ENCODE measurements at regions not wholly inside any gene's neighbourhood (a gene's known extent, or its start where the extent isn't known, plus 50 kb on each side); places are given as distances from the start of the nearest gene placed in this dataset.
"Not testable (repeated sequence)": the region's sequence is repeated elsewhere in the genome, so short reads cannot be mapped to it uniquely, and the experiment has no call there.

DNA sequence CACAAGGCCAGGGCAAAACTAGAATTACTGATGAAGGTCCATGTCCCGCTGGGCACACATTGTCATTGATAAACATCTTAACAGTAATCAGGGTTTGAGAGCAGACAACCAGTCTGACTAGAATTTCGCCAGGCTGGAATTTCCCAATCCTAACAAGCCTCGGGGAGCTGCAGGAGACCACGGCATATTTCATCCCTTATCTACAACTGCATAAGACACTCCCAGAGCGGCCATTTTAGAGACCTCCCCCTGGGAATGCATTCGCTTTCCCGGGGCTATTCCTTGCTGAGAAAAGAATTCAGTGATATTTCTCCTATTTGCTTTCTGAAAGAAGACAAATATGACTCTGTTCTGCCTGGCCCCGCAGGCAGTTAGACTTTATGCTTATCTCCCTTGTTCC is 611.3 kb upstream of the FAM98A start:
- TF ChIP-seq, protein P1, sequence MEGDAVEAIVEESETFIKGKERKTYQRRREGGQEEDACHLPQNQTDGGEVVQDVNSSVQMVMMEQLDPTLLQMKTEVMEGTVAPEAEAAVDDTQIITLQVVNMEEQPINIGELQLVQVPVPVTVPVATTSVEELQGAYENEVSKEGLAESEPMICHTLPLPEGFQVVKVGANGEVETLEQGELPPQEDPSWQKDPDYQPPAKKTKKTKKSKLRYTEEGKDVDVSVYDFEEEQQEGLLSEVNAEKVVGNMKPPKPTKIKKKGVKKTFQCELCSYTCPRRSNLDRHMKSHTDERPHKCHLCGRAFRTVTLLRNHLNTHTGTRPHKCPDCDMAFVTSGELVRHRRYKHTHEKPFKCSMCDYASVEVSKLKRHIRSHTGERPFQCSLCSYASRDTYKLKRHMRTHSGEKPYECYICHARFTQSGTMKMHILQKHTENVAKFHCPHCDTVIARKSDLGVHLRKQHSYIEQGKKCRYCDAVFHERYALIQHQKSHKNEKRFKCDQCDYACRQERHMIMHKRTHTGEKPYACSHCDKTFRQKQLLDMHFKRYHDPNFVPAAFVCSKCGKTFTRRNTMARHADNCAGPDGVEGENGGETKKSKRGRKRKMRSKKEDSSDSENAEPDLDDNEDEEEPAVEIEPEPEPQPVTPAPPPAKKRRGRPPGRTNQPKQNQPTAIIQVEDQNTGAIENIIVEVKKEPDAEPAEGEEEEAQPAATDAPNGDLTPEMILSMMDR (IDR thresholded peaks at IDR 0.05; ENCODE audit: low read depth, low read length, poor library complexity, severe bottlenecking) = not testable (repeated sequence)
- not testable (repeated sequence) for TF ChIP-seq EZH2phosphoT487 (IDR thresholded peaks at IDR 0.05; ENCODE audit: borderline replicate concordance, low read length)
